Lower lobe of right lung (tissue), 2 donors: ENCODE measurements at regions not wholly inside any gene's neighbourhood (a gene's known extent, or its start where the extent isn't known, plus 50 kb on each side); places are given as distances from the start of the nearest gene placed in this dataset.
"Not testable (repeated sequence)": the region's sequence is repeated elsewhere in the genome, so short reads cannot be mapped to it uniquely, and the experiment has no call there.

Experiments
- ATAC-seq, 2 donors: fragments of 200-7000 bp; cut with Tn5 transposase; one replicate each; pipeline ENCODE4 v1.9.1; 2020 to 2022; ENCODE audit warnings: mild to moderate bottlenecking in 2 of 2, moderate library complexity in 2 of 2
- DNase-seq: peaks from one replicate; pipeline ENCODE4 v3.0.0-alpha.2; 2020
- H3K27ac ChIP-seq: fragments of 200-600 bp; one replicate; pipeline ENCODE4 v1.8.0; 2022
- H3K27me3 ChIP-seq: fragments of 200-600 bp; one replicate; pipeline ENCODE4 v1.8.0; 2022; ENCODE audit warnings: low read depth
- H3K36me3 ChIP-seq: fragments of 200-600 bp; one replicate; pipeline ENCODE4 v1.8.0; 2022; ENCODE audit warnings: mild to moderate bottlenecking
- H3K4me1 ChIP-seq: fragments of 200-600 bp; one replicate; pipeline ENCODE4 v1.8.0; 2022
- H3K4me3 ChIP-seq: fragments of 200-600 bp; one replicate; pipeline ENCODE4 v1.8.0; 2022; ENCODE audit warnings: mild to moderate bottlenecking
- H3K9me3 ChIP-seq: fragments of 200-600 bp; one replicate; pipeline ENCODE4 v1.8.0; 2022
- intact Hi-C: fragments of 100-400 bp; cut with DNase I; formaldehyde crosslinking; loops from one replicate; pipeline ENCODE4 v1.11.0; 2022
- TF ChIP-seq, protein P1 (sequence below): fragments of 200-600 bp; IDR thresholded peaks from one replicate; pipeline ENCODE4 v1.8.0; 2022; ENCODE audit warnings: antibody characterized with exemption, mild to moderate bottlenecking
- donor health status: DM: no; HTN: yes; CAD: no; lungs with severe emphysema.

DNA sequence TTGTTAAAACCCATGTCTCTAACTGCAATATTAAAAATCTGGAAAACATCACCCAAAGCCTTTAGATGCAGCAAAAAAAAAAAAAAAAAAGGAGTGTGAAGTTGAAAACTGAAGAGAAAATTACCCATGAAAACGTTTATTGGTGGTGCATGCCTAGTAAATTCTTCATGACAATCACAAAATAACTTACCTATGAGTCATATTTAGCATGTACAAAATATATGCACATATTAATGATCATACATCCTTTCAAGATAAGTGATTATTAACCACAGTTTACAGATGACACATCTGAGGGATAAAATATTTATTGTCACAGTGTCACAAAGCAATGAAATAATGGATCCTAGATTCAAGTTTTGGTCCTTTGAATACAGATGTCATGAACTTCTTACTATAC is 505.2 kb upstream of the NR5A2 start:
- Histone ChIP-seq H3K27ac (no peak overlapping the region), H3K4me1 (no peaks in the 10 kb centered on the region), H3K36me3 (no peaks in the 10 kb centered on the region), H3K4me3 (no peak overlapping the region), H3K27me3 (no peaks in the 10 kb centered on the region), H3K9me3 (no peaks in the 10 kb centered on the region)
- intact Hi-C loops = no loop called here
- TF ChIP-seq, protein P1, sequence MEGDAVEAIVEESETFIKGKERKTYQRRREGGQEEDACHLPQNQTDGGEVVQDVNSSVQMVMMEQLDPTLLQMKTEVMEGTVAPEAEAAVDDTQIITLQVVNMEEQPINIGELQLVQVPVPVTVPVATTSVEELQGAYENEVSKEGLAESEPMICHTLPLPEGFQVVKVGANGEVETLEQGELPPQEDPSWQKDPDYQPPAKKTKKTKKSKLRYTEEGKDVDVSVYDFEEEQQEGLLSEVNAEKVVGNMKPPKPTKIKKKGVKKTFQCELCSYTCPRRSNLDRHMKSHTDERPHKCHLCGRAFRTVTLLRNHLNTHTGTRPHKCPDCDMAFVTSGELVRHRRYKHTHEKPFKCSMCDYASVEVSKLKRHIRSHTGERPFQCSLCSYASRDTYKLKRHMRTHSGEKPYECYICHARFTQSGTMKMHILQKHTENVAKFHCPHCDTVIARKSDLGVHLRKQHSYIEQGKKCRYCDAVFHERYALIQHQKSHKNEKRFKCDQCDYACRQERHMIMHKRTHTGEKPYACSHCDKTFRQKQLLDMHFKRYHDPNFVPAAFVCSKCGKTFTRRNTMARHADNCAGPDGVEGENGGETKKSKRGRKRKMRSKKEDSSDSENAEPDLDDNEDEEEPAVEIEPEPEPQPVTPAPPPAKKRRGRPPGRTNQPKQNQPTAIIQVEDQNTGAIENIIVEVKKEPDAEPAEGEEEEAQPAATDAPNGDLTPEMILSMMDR = no peak
- DNase-seq (no peak), ATAC-seq (no peak)

DNA sequence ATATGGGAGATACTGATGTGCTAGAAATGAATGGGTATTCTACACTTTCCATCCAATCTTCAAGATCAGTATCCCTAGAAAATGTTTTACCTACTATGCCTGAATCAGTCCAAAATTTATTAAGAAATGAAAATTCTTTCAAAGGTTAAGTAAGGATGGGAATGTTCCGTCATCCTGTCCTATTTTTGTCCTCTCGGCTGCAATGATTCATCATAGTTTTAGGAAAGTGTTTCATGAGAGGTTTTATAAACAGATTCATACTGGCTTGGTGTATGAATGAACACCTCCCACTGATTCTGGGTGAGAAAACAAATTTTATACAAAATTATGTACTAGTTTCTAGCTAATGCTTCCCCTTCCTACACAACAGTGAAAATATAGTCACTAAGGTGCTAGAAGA is 504.6 kb upstream of the NR5A2 start:
- intact Hi-C loops = no loop called here
- H3K4me1 ChIP-seq = no peaks in the 10 kb centered on the region
- TF ChIP-seq, protein P1 = no peak
- no peaks in the 10 kb centered on the region for H3K9me3 ChIP-seq
- DNase-seq = no peak
- no peak overlapping the region for H3K27ac ChIP-seq
- H3K36me3 ChIP-seq = no peaks in the 10 kb centered on the region
- no peak for ATAC-seq
- no peak overlapping the region for H3K4me3 ChIP-seq
- no peaks in the 10 kb centered on the region for H3K27me3 ChIP-seq

DNA sequence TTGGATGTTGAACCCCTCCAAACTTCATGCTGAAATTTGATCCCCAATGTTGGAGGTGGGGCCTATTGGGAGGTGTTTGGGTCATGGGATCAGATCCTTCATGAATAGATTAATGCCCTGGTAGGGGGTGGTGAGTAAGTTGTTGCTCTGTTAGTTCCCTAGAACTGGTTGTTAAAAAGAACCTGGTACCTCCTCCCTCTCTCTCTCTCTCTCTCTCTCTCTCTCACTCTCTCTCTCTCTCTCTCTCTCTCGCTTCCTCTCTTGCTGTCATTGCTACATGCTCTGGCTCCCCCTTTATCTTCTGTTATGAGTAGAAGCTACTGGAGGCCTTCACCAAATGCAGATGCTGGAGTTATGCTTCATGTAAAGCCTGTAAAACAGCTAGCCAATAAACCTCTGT is 498.2 kb upstream of the NR5A2 start:
- H3K4me3 ChIP-seq = no peak overlapping the region
- TF ChIP-seq, protein P1 = no peak
- no peak overlapping the region for H3K27ac ChIP-seq
- peaks cover 7% of the 10 kb centered on the region for H3K9me3 ChIP-seq
- H3K4me1 ChIP-seq = no peaks in the 10 kb centered on the region
- DNase-seq (no peak), ATAC-seq (no peak)
- H3K36me3 ChIP-seq = no peaks in the 10 kb centered on the region
- intact Hi-C loops = no loop called here
- no peaks in the 10 kb centered on the region for H3K27me3 ChIP-seq

DNA sequence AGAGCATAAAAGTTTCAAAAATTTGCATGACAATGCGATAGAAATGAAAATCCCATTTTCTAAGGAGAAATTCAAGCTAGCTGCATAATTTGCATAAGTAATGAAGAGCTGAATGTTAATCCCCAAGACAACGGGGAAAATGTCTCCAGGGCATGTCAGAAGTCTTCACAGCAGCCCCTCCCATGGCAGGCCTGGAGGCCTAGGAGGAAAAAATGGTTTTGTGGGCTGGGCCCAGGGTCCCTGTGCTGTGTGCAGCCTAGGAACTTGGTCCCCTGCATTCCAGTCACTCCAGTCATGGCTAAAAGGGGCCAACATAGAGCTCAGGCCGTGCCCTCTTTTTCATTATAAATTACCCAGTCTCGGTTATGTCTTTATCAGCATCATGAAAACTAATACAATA is 494.1 kb upstream of the NR5A2 start:
- H3K4me3 ChIP-seq, DNase-seq, H3K4me1 ChIP-seq, H3K27me3 ChIP-seq, H3K27ac ChIP-seq, ATAC-seq, H3K36me3 ChIP-seq, intact Hi-C loops: not testable (repeated sequence)
- H3K9me3 ChIP-seq = peaks cover 20% of the 10 kb centered on the region

DNA sequence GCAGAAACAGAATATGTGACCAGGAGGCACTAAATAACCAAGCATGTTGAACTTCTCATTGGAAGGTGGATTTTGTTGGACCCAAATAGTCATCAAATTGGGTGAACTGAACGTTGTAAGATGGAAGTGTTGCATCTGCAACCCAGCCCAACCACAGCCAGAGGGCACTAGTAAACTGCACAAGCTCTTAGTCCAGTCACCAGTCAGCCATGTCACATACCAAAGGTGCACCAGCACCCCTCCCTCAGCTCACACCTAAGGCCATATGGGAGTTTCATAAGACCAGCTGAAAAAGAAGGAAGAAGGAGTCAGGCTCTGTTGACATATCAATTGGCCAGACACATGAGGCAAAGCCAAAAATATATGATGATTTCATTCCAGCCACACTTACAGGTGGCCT is 481.7 kb upstream of the NR5A2 start:
- TF ChIP-seq, protein P1 = no peak
- Histone ChIP-seq H3K27me3 (no peaks in the 10 kb centered on the region), H3K4me1 (no peaks in the 10 kb centered on the region), H3K36me3 (no peaks in the 10 kb centered on the region), H3K27ac (no peak overlapping the region), H3K9me3 (no peaks in the 10 kb centered on the region), H3K4me3 (no peak overlapping the region)
- ATAC-seq (no peak), DNase-seq (no peak)
- intact Hi-C loops = no loop called here

DNA sequence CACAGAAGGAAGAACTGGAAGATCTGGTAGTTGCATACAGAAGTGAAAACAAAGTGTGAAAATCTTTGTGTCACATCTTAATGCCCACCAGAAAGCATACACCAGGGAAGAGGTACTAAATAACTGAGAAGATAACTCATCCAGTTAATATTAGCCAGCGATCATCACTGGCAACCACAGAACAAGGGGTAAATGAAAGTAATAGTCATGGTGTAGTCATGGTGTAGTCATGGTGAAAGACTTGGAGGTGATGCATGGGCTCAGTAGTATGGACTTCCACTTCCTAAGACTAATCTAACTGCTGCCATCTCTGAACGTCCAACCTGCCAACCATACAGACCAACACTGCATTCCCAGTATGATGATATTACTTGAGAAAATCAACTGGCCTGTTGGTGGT is 481.2 kb upstream of the NR5A2 start:
- TF ChIP-seq, protein P1 = no peak
- DNase-seq (no peak), ATAC-seq (no peak)

More for the DNA sequence above, 481.2 kb upstream of the NR5A2 start:
- no peaks in the 10 kb centered on the region for H3K36me3 ChIP-seq
- no peak overlapping the region for H3K4me3 ChIP-seq
- H3K27ac ChIP-seq = no peak overlapping the region
- no peaks in the 10 kb centered on the region for H3K9me3 ChIP-seq
- intact Hi-C loops = no loop called here
- H3K4me1 ChIP-seq = no peaks in the 10 kb centered on the region
- H3K27me3 ChIP-seq = no peaks in the 10 kb centered on the region
